CD4-positive, alpha-beta T cell treated with Interleukin-4 for 1 hour (primary cell): ENCODE measurements at regions not wholly inside any gene's neighbourhood (a gene's known extent, or its start where the extent isn't known, plus 50 kb on each side); places are given as distances from the start of the nearest gene placed in this dataset.
"Not testable (repeated sequence)": the region's sequence is repeated elsewhere in the genome, so short reads cannot be mapped to it uniquely, and the experiment has no call there.

Experiments
- DNase-seq, 2 donors: peaks; one replicate each; pipeline ENCODE4 v3.0.0-alpha.2; 2020 to 2022

DNA sequence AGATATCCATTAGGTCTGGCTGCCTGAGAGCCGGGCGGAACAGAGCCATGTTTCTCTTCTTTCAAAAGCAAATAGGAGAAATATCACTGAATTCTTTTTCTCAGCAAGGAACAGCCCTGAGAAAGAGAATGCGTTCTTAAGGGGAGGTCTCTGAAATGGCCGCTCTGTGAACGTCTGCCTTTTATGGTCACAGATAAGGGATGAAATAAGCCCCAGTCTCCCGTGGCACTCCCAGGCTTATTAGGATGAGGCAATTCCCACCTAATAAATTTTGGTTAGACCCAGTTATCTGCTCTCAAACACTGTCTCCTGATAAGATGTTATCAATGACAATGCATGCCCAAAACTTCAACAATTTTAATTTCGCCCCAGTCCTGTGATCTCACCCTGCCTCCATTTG lies 133.4 kb upstream of the KCNJ18 start:
- DNase-seq: not testable (repeated sequence)

DNA sequence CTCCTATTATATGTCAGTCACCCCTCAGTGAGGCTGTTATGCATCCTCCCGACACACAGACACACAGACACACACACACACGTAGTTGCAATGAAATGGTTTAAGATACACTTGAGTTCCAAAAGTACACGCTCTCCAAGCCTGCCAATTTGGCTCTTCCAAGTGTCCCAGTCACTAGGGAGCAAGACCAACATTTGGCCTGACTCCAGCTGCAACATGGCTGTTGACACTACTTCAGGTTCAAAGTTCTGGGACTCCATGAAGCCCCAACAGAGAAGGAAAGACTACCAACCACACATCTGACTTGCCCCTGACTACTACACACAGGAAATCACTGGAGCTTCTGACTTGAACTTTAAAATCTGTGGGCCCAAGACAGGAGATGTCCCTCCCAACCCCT lies 128.1 kb upstream of the KCNJ18 start:
- no peak for DNase-seq

DNA sequence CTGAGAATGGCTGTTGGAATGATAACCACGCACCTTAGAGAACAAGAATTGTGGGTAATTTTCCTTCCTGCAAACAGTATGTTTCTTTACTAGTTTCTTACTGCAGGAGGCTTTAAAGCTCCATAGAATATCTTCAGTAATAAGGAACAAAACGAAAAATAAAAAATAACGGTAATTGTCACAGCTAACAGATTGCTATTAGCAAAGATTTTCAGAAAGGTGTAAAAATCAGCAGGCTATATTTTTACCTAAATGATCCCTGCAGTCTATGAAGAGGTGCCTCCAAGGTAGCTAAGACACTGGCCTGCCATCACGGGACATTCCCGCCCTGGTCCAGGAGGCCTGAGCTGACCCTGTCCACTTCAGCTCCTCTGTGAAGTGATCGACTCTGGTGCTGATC lies 127.6 kb upstream of the KCNJ18 start:
- DNase-seq: not testable (repeated sequence)

DNA sequence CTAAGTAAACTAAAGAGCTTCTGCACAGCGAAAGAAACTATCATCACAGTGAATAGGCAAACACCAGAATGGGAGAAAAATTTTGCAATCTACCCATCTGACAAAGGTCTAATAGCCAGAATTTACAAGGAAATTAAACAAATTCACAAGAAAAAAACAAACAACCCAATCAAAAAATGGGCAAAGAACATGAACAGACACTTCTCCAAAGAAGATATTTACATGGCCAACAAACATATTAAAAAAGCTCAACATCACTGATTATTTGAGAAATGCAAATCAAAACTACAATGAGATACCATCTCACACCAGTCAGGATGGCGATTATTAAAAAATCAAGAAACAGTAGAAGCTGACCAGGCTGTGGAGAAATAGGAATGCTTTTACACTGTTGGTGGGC lies 121.9 kb upstream of the KCNJ18 start:
- DNase-seq: not testable (repeated sequence)

DNA sequence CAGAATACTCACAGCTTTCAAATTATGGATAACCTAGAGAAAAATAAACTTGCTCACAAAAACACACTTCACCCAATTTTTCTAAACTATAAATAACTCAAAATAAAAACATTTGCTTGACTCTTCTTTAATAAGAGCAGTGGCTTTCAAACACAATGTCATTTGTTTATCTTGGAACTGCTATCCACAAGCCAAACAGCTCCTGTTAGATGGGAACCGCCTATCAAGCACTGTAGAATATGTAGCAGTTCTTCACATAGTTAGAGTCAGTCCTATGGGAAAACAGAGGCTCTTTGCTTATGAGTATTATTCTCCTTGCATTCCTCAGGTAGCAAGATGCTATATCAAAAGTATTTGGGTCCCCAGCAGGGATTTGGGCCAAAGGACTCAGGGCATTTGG lies 120.2 kb upstream of the KCNJ18 start:
- not testable (repeated sequence) for DNase-seq

DNA sequence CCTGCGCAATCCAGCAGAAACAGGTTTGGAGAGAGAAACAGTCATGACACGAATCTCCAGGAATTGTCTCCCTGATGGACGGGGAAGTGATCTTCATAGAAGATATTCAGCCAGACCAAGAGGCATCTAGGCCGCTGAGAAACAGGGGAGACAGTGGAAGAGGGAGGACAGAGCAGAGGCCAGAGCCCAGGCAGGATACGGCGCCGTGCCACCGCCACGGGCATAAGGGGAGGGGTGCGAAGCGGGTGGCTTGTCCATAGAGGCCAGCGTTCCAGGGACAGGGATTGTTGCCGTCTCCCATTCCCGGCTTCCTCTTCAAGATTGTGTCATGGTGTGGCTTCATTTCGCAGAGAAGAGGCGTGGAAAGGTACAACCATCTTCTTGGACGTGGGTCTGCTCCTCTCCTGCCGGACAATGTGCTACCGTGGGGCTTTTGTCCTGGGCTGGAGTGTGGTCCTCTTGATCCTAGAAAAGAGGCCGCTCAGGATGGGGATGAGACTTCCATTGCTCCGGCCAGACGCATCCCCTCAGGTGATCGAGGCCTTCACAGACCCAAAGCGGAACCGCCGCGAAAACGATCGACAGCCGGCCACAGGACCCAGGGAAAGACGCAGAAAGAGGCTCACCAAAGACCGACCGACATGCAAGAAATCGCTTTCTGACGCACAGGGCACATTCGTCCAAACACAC lies 118.9 kb upstream of the KCNJ18 start:
- not testable (repeated sequence) for DNase-seq

DNA sequence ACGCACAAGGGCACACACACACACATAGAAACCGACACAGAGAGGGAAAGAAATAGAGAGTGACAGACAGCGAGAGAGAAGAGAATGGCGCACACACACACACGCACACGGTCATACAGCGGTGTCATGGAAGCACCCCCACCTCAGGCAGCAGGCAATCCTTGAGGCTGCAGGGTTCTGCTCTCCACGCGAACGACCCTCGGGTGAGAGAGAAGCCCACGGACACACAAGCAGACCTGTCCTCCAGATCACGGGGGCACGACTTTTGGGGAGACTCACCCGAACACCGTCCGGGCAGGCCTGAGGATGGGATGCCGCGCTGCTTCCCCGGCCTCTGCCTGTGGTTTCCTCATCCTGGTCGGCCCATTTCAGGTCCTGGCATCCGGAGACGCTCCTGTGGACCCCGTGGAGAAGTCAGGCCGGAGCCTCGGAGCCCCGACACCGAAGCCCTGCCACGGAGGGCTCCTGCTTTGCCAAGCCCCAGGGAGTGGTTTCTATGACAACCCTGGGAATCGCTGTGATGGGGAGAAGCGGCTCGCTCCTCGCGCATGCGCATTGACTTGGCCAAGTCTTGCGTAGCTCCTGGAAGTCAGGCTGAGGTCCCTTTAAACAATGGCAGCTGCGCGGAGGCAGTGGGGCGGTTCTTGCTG lies 118.2 kb upstream of the KCNJ18 start:
- DNase-seq: peak; percentile 43 to 47

DNA sequence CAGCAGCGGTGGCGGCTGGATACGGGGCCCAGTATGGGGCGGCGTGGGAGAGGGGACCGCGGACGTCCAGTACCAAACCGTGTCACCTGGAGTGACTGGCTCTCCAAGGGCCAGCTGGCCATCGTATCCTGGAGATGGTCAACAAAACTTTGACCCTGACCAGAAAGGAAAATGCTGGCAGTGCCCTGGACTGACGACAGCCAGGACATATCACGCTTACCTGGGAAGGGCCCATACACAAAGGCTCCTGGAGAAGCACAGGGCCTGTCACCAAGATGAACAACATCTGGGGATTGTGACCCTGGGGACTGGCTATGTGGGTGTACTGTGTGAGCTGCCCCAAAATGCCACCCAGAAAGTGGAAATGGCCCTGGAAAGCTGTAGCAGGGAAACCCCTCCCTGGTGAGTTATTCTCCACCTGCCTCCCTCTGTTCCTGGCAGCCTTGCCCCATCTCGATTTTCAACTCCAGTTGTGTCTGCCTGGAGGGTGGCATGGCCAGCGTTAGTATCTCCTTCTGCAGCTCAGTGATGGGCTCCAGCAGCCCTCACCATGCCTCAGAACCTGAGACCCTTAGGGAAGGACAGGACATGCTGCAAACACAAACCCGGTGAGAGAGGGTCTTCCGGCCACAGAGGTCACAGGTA lies 117.6 kb upstream of the KCNJ18 start:
- not testable (repeated sequence) for DNase-seq

DNA sequence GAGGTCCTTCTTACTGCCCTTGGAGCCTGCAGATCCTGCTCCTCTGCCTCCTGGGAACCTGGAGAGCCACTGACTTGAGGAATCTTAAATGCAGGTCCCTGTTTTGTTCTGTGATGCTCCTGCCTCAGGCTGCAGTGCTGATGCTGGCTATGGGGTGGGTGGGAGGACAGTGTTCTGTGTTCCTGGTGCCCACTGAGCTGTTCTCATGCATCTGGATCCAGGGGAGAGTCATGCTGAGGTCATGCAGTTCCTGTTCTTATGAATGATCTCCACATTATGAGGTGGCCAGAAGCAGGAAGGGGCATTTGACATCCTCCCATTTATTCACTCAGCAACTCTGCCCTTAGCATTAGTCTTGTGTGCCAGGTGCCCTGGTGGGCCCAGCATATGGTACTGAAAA lies 113.5 kb upstream of the KCNJ18 start:
- not testable (repeated sequence) for DNase-seq

DNA sequence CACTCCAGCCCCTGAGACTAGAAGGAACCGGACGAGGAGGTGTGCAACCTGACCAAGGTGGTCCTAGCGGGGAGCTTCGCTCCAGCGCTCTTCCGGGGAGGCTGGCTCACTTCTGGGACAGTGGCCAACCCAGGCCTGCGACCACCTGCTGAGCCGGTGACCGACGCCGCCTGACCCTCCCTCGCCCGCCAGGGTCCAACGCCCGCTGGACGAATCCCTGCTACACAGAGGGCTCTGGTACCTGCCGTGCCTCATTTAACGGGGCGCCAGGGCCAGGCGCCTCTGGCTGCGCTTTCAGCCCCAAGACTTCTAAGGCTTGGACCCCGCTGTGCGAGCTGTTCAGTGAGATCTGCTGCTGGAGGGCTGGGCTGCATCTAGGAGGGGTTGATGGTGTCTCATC lies 99.5 kb upstream of the KCNJ18 start:
- DNase-seq: no peak

DNA sequence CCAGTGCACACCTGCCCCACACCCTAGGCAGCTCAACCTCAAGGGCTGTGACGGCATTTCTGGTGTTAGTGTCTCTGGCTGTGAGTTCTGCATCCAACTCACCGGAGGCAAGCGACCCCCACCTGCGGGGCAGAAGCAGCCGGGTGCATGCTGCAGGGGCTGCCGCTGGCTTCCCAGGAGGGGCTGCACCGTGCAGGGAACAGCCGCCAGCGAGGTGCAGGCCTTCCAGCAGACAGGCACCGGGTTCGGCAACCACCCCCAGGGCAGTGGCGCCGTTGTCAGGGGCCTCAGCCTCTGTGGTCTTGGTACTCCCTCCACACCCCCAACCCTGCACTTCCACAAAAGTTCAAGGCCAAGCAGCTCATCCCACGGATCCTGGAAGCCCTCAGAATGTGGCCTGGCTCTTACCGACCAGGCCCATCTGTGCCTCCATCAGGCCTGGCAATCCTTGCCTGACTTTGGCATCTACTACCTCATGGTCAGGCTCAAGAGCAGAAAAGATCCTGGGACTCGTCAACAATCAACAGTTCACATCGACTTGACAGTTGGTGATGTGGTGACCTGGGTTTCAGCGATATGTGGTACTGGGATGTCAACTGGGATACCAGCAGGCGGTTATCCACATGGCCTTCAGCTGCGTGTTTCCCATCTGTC lies 98.7 kb upstream of the KCNJ18 start:
- not testable (repeated sequence) for DNase-seq

DNA sequence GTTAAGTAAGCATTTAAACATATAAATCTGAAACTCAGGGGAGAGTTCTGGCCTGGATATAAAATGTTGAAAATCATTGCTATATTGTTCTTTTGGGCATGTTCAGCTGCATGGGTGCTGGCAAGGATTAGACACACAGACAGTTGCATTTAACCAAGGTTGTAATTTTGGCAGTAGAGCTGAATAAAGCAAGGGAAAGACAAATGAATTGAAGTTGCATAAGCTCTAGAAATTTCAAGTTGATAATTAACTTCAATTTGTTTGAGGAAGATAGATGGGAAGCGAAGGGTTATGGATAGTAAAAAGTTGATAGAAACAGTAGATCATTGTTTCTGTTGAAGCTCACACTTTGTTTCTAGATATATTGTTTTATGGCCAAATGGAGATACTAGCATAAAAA lies 97.2 kb upstream of the KCNJ18 start:
- DNase-seq: no peak

DNA sequence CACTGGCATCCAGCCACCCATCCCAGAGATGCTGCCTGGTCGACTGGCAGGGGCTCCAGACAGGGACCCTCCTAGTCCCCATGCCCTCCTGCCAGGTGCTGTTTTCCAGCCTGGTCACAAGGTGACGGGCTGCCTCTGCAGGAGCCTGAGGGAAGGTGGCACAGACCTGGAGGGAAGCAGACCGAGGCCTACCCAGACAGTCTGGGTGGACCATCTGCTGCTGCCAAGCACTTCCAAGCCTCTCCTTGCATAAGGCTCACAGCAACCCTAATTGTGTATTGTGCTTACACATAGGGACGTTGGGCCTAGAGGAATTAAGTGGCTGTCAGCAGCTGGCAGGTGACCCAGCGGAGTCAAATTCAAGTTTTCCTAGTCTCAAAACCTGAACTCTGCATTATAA lies 90.1 kb upstream of the KCNJ18 start:
- no peak for DNase-seq

DNA sequence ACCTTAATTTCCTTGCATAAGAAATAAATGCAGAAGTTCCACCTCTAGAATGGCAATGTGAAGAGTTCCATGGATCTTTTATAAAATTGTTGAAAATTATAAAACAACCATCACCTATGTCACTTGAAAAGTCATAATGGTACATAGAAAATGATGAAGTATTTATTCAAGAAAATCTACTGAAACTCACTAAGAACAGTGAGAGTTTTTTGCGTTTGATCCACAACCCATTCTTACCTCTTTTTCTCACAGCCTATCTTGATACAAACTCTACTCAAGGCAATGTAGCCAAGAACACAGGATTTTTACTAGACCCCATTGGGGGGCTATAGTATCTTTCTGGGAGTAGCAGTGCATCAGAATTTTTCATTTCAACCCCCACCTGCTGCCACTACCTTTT lies 89.0 kb upstream of the KCNJ18 start:
- not testable (repeated sequence) for DNase-seq

DNA sequence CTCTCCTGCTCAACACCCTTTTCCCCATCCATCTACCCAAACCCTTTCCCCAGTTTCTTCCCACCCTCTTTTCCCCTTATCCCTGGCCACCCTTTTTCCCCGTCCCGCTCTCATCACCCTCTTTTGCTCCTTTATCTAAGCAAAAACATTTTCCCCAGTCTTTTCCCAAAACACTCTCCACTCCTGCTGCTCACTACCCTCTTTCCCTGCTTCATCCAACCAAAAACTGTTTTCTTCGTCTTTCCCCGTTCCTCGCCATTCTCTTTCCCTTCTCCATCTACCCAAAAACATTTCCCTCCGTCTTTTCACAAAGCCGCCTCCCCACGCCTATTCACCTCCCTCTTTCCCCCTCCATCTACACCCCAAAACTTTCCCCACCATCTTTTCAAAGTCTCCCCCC lies 80.9 kb upstream of the KCNJ18 start:
- DNase-seq: not testable (repeated sequence)

DNA sequence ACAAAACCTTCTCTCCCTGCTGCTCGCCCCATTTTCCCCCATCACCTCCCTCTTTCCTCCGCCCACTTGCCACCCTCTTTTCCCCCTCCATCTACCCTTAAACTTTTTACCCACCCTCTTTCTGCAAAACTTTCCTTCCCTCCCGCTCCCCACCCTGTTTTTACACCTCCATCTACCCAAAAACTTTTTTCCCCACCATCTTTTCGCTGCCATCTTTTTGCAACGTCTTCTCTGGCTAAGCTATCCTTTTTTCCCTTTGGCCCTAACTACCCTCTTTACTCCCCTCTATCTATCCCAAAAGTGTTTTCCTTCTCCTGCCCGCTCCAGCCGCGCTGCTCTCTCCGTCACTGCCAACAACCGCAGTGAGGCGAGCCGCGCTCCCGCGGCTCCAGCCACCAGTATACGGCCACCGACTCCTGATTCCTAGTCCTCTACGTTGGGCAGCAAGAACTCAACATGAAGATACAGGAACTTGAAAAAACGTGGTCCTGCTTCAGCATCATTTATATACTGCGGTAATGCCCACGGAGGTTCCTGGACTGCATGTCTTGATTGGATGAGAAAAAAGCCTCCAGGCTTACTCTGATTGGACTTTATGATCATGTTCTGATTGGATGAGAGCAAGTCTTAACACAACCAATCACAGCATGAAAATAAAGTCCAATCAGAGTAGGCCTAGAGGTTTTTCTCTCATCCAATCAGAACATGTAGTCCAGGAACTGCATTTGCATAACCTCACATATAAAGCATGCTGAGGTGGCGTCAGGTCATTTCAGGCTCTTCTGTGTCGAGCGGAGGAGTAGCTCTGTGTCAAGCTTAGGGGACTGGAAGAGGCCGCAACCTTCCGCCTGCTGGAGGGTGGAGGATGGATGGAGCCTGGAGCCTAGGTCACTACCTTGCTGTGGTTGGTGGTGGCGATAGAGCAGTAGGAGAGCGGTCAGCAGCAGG lies 79.9 kb upstream of the KCNJ18 start:
- not testable (repeated sequence) for DNase-seq

DNA sequence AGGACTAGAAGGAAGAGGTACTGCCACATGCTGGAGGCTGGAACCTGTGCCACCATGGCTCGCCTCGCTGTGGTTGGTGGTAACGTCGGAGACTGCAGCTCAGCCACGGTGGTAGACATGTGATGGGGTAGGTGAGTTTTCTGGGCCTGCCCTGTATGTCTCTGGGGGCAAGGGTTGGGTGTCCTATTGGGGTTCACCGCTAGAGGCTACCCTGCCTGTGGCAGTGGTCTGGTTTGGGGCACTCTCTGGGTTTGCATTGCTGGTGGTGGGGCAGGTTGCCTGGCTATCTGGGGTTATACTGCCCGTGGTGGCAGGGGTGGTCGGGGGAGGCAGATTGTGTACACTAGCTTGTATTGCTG lies 79.3 kb upstream of the KCNJ18 start:
- no peak for DNase-seq

DNA sequence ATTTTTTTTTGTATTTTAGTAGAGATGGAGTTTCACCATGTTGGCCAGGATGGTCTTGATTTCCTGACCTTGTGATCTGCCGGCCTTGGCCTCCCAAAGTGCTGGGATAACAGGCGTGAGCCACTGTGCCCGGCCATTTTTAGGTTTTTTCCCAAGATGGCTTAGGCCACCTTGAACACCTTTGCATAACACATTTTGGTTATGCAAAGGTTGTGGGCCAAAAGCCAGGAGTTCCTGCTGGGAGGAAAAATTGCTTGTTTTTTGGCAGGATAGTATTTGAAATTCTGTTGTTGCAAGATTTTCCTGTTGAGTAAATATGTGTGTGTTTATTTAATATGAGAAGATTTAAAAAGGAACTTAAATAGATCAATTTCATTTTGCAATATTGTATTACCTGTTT lies 65.3 kb upstream of the KCNJ18 start:
- DNase-seq: not testable (repeated sequence)
